IPS DF 6.9 (cell line): ENCODE measurements at regions not wholly inside any gene's neighbourhood (a gene's known extent, or its start where the extent isn't known, plus 50 kb on each side); places are given as distances from the start of the nearest gene placed in this dataset.
"Not testable (repeated sequence)": the region's sequence is repeated elsewhere in the genome, so short reads cannot be mapped to it uniquely, and the experiment has no call there.

ENCODE experiments used
- DNase-seq: peaks from one replicate; pipeline ENCODE4 v3.0.0-alpha.2; 2013; ENCODE audit warnings: low read depth, low spot score
- H3K27ac ChIP-seq: one replicate; pipeline ENCODE4 v1.5.1; 2013; ENCODE audit warnings: low read length, control low read depth
- H3K27me3 ChIP-seq: 2 replicates; pipeline ENCODE4 v1.6.1; 2013; ENCODE audit warnings: mild to moderate bottlenecking, low read length; ENCODE audit not compliant: control insufficient read depth, insufficient read depth
- H3K36me3 ChIP-seq: 2 replicates; pipeline ENCODE4 v1.6.1; 2013; ENCODE audit warnings: low read length; ENCODE audit not compliant: control insufficient read depth, insufficient read depth
- H3K4me1 ChIP-seq: 2 replicates; pipeline ENCODE4 v1.6.1; 2013; ENCODE audit warnings: low read length; ENCODE audit not compliant: control insufficient read depth, insufficient read depth
- H3K4me3 ChIP-seq: 2 replicates; pipeline ENCODE4 v1.5.1; 2013; ENCODE audit warnings: mild to moderate bottlenecking, low read length
- H3K9me3 ChIP-seq: 2 replicates; pipeline ENCODE4 v1.6.1; 2013; ENCODE audit warnings: low read length, inconsistent platforms; ENCODE audit not compliant: control insufficient read depth, insufficient read depth
- WGBS: extraction: QIAGEN DNeasy Blood & Tissue Kit; methylation state at CpG from one replicate; pipeline ENCODE4 v1.1.7; 2013; ENCODE audit warnings: mixed read lengths, missing lambda C conversion rate; ENCODE audit not compliant: insufficient read length, insufficient coverage; 5-methylcytosine and 5-hydroxymethylcytosine counted together

DNA sequence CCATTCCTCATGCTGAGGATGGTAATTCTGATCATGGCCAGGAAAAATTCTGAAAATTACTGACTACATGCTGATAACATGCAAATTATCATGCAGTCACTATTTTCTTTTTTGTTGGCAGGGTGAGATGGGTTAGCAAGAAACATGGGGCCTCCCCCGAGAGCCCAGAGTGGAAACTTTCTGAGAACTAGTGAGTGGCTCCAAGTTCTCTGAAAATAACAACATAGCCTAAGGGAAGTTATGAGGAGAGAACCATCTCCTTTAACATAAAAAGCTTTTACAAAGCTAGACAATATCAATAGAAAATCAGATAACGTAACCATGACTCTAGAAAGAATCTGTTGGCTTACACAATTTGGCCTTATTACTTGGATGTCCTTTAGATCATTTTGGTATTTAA is 254.2 kb downstream of the PLOD2 start:
- WGBS, result no CpG with 5 or more reads among the region's 2 CpGs
- DNase-seq, result no peak
- Histone ChIP-seq H3K4me1 (0 out of 2 replicates have a peak, but pooled peaks cover 2% of the 10 kb centered on the region), H3K4me3 (no peak overlapping the region), H3K9me3 (no peaks in the 10 kb centered on the region), H3K27me3 (no peaks in the 10 kb centered on the region), H3K27ac (no peak overlapping the region), H3K36me3 (no peaks in the 10 kb centered on the region)

DNA sequence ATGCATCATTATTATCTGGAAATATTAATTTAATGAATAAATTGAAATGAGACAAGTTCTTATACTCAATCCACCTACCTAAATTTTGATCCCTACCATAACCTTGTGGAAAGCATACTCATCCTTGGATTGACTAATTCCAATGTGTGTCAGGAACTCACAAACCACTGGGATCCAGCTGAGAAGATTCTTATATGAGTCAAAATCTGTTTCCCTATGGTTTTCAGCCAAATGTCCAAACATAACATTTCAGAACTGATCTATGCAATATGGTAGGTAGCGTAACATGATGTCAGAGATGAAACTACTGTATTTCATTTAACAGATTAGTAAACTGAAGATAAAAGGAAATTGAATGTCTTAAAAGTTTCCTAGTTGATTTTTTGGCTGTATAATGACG is 250.0 kb downstream of the PLOD2 start:
- Histone ChIP-seq H3K27me3 (no peaks in the 10 kb centered on the region), H3K9me3 (no peaks in the 10 kb centered on the region), H3K36me3 (no peaks in the 10 kb centered on the region), H3K4me1 (no peaks in the 10 kb centered on the region), H3K27ac (no peak overlapping the region), H3K4me3 (no peak overlapping the region)
- no peak for DNase-seq
- WGBS, result no CpG with 5 or more reads among the region's 2 CpGs

DNA sequence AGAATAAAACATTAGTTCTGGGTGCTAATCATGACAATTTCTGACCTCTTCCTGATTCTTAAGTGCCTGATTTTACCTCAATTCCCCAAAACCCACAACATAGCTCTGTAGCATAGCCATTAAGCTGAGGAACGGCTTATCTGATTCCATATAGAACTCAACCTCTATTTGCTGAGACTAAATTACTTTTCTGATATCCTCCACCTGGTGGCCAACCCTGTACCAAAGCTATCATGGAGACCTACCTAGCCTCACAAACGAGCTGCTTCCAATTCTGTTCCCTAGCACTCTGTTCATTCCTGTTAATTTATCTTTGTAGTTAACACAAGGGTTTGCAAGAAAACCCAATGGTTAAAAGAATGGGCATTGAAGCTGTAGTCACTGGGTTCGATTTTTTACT is 245.2 kb downstream of the PLOD2 start:
- no peaks in the 10 kb centered on the region for H3K36me3 ChIP-seq
- H3K4me3 ChIP-seq, result no peak overlapping the region
- H3K9me3 ChIP-seq, result no peaks in the 10 kb centered on the region
- H3K4me1 ChIP-seq, result no peaks in the 10 kb centered on the region
- WGBS, result no CpG with 5 or more reads among the region's 3 CpGs
- no peaks in the 10 kb centered on the region for H3K27me3 ChIP-seq
- H3K27ac ChIP-seq, result no peak overlapping the region
- DNase-seq, result no peak

DNA sequence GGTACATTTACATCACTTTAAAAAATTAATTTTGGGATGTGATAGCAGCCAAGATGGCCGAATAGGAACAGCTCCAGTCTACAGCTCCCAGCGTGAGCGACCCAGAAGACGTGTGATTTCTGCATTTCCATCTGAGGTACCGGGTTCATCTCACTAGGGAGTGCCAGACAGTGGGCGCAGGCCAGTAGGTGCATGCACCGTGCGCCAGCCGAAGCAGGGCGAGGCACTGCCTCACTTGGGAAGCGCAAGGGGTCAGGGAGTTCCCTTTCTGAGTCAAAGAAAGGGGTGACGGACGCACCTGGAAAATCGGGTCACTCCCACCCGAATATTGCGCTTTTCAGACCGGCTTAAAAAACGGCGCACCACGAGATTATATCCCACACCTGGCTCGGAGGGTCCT is 233.2 kb downstream of the PLOD2 start:
- H3K4me3 ChIP-seq, H3K36me3 ChIP-seq, H3K27ac ChIP-seq, H3K4me1 ChIP-seq, H3K27me3 ChIP-seq, H3K9me3 ChIP-seq, DNase-seq: not testable (repeated sequence)
- no CpG with 5 or more reads among the region's 21 CpGs for WGBS

GRCh38 chr3:145936971-145937370 is 224.0 kb downstream of the PLOD2 start:
- DNase-seq, result no peak

DNA sequence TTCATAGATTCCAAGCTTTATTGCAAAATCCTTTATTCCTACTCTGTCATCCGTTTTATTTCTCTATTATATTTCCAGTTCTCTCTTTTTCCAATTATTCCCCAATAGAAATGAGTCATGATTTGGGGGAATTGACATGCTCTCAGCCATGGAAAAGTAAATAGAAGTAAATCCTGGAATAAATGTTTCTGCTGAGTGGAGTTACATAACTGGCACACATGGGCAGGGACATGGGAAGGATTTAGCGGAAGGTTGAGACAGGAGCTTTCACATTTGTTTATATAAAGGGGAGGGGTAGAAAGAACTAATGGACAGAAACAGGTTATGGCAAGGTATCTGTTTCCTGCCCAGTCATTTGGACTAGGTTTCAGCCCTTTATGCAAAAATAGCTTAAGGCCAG is 221.6 kb downstream of the PLOD2 start:
- 100% methylated on average over 1 of the region's 2 CpGs for WGBS
- Histone ChIP-seq H3K4me3 (no peak overlapping the region), H3K27ac (no peak overlapping the region), H3K27me3 (no peaks in the 10 kb centered on the region), H3K9me3 (no peaks in the 10 kb centered on the region), H3K36me3 (no peaks in the 10 kb centered on the region), H3K4me1 (no peaks in the 10 kb centered on the region)
- DNase-seq, result no peak

More at GRCh38 chr3:145936971-145937370, 224.0 kb downstream of the PLOD2 start:
- WGBS, result no CpG with 5 or more reads among the region's 6 CpGs
- Histone ChIP-seq H3K4me1 (no peaks in the 10 kb centered on the region), H3K9me3 (no peaks in the 10 kb centered on the region), H3K27ac (no peak overlapping the region), H3K27me3 (no peaks in the 10 kb centered on the region), H3K36me3 (no peaks in the 10 kb centered on the region), H3K4me3 (no peak overlapping the region)

- WGBS, result no CpG with 5 or more reads among the region's 1 CpG
- DNase-seq, result no peak
- H3K27ac ChIP-seq, result no peak overlapping the region
- no peaks in the 10 kb centered on the region for H3K36me3 ChIP-seq
- H3K27me3 ChIP-seq, result no peaks in the 10 kb centered on the region
- no peaks in the 10 kb centered on the region for H3K9me3 ChIP-seq
- H3K4me1 ChIP-seq, result no peaks in the 10 kb centered on the region
- H3K4me3 ChIP-seq, result no peak overlapping the region
These were observed 218.9 kb downstream of the PLOD2 start for GRCh38 chr3:145942052-145942451.

- Histone ChIP-seq H3K27ac (no peak overlapping the region), H3K9me3 (no peaks in the 10 kb centered on the region), H3K36me3 (no peaks in the 10 kb centered on the region), H3K4me3 (no peak overlapping the region), H3K27me3 (no peaks in the 10 kb centered on the region), H3K4me1 (no peaks in the 10 kb centered on the region)
- WGBS, result no CpG with 5 or more reads among the region's 2 CpGs
- DNase-seq, result no peak
These were observed 217.0 kb downstream of the PLOD2 start for GRCh38 chr3:145943952-145944351.

GRCh38 chr3:145951441-145951840 is 209.5 kb downstream of the PLOD2 start:
- no peaks in the 10 kb centered on the region for H3K36me3 ChIP-seq
- no peak for DNase-seq
- H3K27me3 ChIP-seq, result no peaks in the 10 kb centered on the region
- no peak overlapping the region for H3K27ac ChIP-seq
- H3K9me3 ChIP-seq, result no peaks in the 10 kb centered on the region
- no peak overlapping the region for H3K4me3 ChIP-seq
- no CpG with 5 or more reads among the region's 2 CpGs for WGBS
- H3K4me1 ChIP-seq, result no peaks in the 10 kb centered on the region

DNA sequence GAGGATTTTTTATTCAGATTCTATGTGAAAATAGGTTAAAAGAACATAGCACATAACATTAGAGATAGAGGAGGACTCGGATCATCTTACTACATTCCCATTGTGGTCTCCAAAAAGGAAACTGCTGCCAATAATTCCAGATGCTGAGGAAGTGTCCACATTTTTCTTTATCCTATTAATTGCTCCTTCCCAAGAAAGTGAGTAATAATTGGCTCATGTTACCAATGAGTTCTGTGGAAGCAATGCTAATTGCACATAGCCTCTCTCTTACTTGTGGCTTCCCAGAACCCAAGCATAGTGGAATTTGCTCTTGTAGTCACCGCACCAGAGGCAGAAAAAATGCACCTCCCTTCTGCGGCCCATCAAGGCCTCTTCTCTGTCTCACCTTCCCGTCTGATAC is 208.4 kb downstream of the PLOD2 start:
- DNase-seq, result no peak
- H3K36me3 ChIP-seq, result no peaks in the 10 kb centered on the region
- no peak overlapping the region for H3K4me3 ChIP-seq
- no peaks in the 10 kb centered on the region for H3K27me3 ChIP-seq
- no peaks in the 10 kb centered on the region for H3K4me1 ChIP-seq
- WGBS, result no CpG with 5 or more reads among the region's 4 CpGs
- H3K27ac ChIP-seq, result no peak overlapping the region
- H3K9me3 ChIP-seq, result no peaks in the 10 kb centered on the region

GRCh38 chr3:145953316-145953715 is 207.7 kb downstream of the PLOD2 start:
- H3K9me3 ChIP-seq, result no peaks in the 10 kb centered on the region
- no peak overlapping the region for H3K27ac ChIP-seq
- WGBS, result no CpG with 5 or more reads among the region's 3 CpGs
- no peaks in the 10 kb centered on the region for H3K27me3 ChIP-seq
- H3K36me3 ChIP-seq, result no peaks in the 10 kb centered on the region
- DNase-seq, result no peak
- H3K4me1 ChIP-seq, result no peaks in the 10 kb centered on the region
- no peak overlapping the region for H3K4me3 ChIP-seq
